H9 (cell line): ENCODE measurements at regions not wholly inside any gene's neighbourhood (a gene's known extent, or its start where the extent isn't known, plus 50 kb on each side); places are given as distances from the start of the nearest gene placed in this dataset.

Experiments used
- DNase-seq: peaks from one replicate; pipeline ENCODE4 v3.0.0-alpha.2; 2017
- H2AFZ ChIP-seq: one replicate; pipeline ENCODE4 v1.6.1; 2013; ENCODE audit warnings: mild to moderate bottlenecking, low read length, control low read depth, moderate library complexity
- H2AK5ac ChIP-seq: 2 replicates; pipeline ENCODE4 v1.6.1; 2013; ENCODE audit warnings: low read length, control low read depth, mixed read lengths; ENCODE audit not compliant: insufficient read length
- H2BK120ac ChIP-seq: one replicate; pipeline ENCODE4 v1.6.1; 2013; ENCODE audit warnings: low read depth, mild to moderate bottlenecking, low read length, control low read depth, inconsistent platforms; ENCODE audit not compliant: poor library complexity, severe bottlenecking
- H2BK12ac ChIP-seq: 2 replicates; pipeline ENCODE4 v1.6.1; 2013; ENCODE audit warnings: low read length, control low read depth, mixed read lengths, low read depth; ENCODE audit not compliant: insufficient read length
- H2BK15ac ChIP-seq: 2 replicates; pipeline ENCODE4 v1.6.1; 2013; ENCODE audit warnings: low read depth, low read length, control low read depth
- H2BK20ac ChIP-seq: one replicate; pipeline ENCODE4 v1.6.1; 2013; ENCODE audit warnings: low read depth, mild to moderate bottlenecking, low read length, control low read depth, inconsistent platforms; ENCODE audit not compliant: poor library complexity, severe bottlenecking
- H2BK5ac ChIP-seq: 2 replicates; pipeline ENCODE4 v1.6.1; 2013; ENCODE audit warnings: low read length, control low read depth, mixed read lengths; ENCODE audit not compliant: insufficient read length
- H3K14ac ChIP-seq: 2 replicates; pipeline ENCODE4 v1.6.1; 2013; ENCODE audit warnings: low read length, control low read depth; ENCODE audit not compliant: insufficient read depth
- H3K18ac ChIP-seq: 2 replicates; pipeline ENCODE4 v1.6.1; 2013; ENCODE audit warnings: low read depth, mild to moderate bottlenecking, mixed read lengths, low read length, control low read depth; ENCODE audit not compliant: insufficient read length
- H3K23ac ChIP-seq: 2 replicates; pipeline ENCODE4 v1.6.1; 2013; ENCODE audit warnings: low read length, control low read depth, mixed read lengths, low read depth; ENCODE audit not compliant: insufficient read length
- H3K23me2 ChIP-seq: 2 replicates; pipeline ENCODE4 v1.6.1; 2013; ENCODE audit warnings: low read depth, mild to moderate bottlenecking, mixed read lengths, low read length, control low read depth; ENCODE audit not compliant: insufficient read length, poor library complexity, severe bottlenecking
- H3K27ac ChIP-seq: 2 replicates; pipeline ENCODE4 v1.5.1; 2013; ENCODE audit warnings: low read length, control low read depth, mixed read lengths, low read depth; ENCODE audit not compliant: insufficient read length
- H3K27me3 ChIP-seq: 2 replicates; pipeline ENCODE4 v1.6.1; 2013; ENCODE audit warnings: low read length, control low read depth, inconsistent platforms; ENCODE audit not compliant: insufficient read depth
- H3K4ac ChIP-seq: 2 replicates; pipeline ENCODE4 v1.6.1; 2013; ENCODE audit warnings: low read depth, mild to moderate bottlenecking, control low read depth, inconsistent platforms, low read length, moderate library complexity
- H3K4me1 ChIP-seq: 2 replicates; pipeline ENCODE4 v1.6.1; 2013; ENCODE audit warnings: low read length, control low read depth, inconsistent platforms; ENCODE audit not compliant: insufficient read depth
- H3K4me2 ChIP-seq: 2 replicates; pipeline ENCODE4 v1.6.1; 2013; ENCODE audit warnings: low read length, control low read depth, mixed read lengths; ENCODE audit not compliant: insufficient read length, insufficient read depth
- H3K56ac ChIP-seq: 2 replicates; pipeline ENCODE4 v1.6.1; 2013; ENCODE audit warnings: low read depth, mild to moderate bottlenecking, mixed read lengths, low read length, control low read depth; ENCODE audit not compliant: insufficient read length
- H3K79me1 ChIP-seq: 2 replicates; pipeline ENCODE4 v1.6.1; 2013; ENCODE audit warnings: low read depth, mild to moderate bottlenecking, moderate library complexity, low read length, control low read depth, inconsistent platforms; ENCODE audit not compliant: insufficient read depth, poor library complexity, severe bottlenecking
- H3K79me2 ChIP-seq: 2 replicates; pipeline ENCODE4 v1.6.1; 2013; ENCODE audit warnings: low read length, control low read depth, inconsistent platforms; ENCODE audit not compliant: insufficient read depth
- H3K9ac ChIP-seq: 2 replicates; pipeline ENCODE4 v1.6.1; 2013; ENCODE audit warnings: low read length, control low read depth, mixed read lengths; ENCODE audit not compliant: insufficient read length; ENCODE audit errors: extremely low read depth
- H3K9me3 ChIP-seq: one replicate; pipeline ENCODE4 v1.6.1; 2013; ENCODE audit warnings: low read depth, low read length, inconsistent platforms; ENCODE audit not compliant: control insufficient read depth
- H3T11ph ChIP-seq: one replicate; pipeline ENCODE4 v1.6.1; 2013; ENCODE audit warnings: mild to moderate bottlenecking, low read length, control low read depth, inconsistent platforms
- H4K20me1 ChIP-seq: one replicate; pipeline ENCODE4 v1.6.1; 2013; ENCODE audit not compliant: control insufficient read depth, insufficient read length, insufficient read depth
- H4K5ac ChIP-seq: 2 replicates; pipeline ENCODE4 v1.6.1; 2013; ENCODE audit warnings: low read depth, mild to moderate bottlenecking, mixed read lengths, low read length, control low read depth; ENCODE audit not compliant: insufficient read length
- H4K8ac ChIP-seq: replicated peaks from 2 replicates; pipeline ENCODE4 v1.6.1; 2013; ENCODE audit warnings: low read length, control low read depth, mixed read lengths, low read depth; ENCODE audit not compliant: insufficient read length
- H4K91ac ChIP-seq: 2 replicates; pipeline ENCODE4 v1.6.1; 2013; ENCODE audit warnings: low read depth, mild to moderate bottlenecking, moderate library complexity, mixed read lengths, low read length, control low read depth; ENCODE audit not compliant: insufficient read length
- H3K27ac Mint-ChIP-seq, 3 experiments: 2 replicates in 2 of 3; 3 replicates in 1 of 3; pipeline ENCODE4 v1.8.0; 2020 to 2021; ENCODE audit warnings: mixed read lengths in 3 of 3, mild to moderate bottlenecking in 1 of 3, moderate library complexity in 1 of 3
- H3K27me3 Mint-ChIP-seq: 2 replicates; pipeline ENCODE4 v1.8.0; 2021; ENCODE audit warnings: low read depth, mild to moderate bottlenecking, moderate library complexity, mixed read lengths
- H3K36me3 Mint-ChIP-seq, 3 experiments: 2 replicates in 2 of 3; 3 replicates in 1 of 3; pipeline ENCODE4 v1.8.0; 2020 to 2021; ENCODE audit warnings: low read depth in 3 of 3, mixed read lengths in 3 of 3; ENCODE audit not compliant: insufficient read depth in 1 of 3
- H3K4me1 Mint-ChIP-seq, 2 experiments: 2 replicates each; pipeline ENCODE4 v1.8.0; 2020; ENCODE audit warnings: mixed read lengths in 2 of 2
- H3K4me3 Mint-ChIP-seq, 2 experiments: 2 replicates in 1 of 2; 3 replicates in 1 of 2; pipeline ENCODE4 v1.8.0; 2020 to 2021; ENCODE audit warnings: mild to moderate bottlenecking in 2 of 2, mixed read lengths in 2 of 2, moderate library complexity in 1 of 2
- H3K9me3 Mint-ChIP-seq, 2 experiments: 2 replicates in 1 of 2; 3 replicates in 1 of 2; pipeline ENCODE4 v1.8.0; 2020; ENCODE audit warnings: mild to moderate bottlenecking in 2 of 2, mixed read lengths in 2 of 2, moderate library complexity in 1 of 2
- WGBS: extraction: QIAGEN DNeasy Blood & Tissue Kit; methylation state at CpG from one replicate; pipeline ENCODE4 v1.1.7; 2013; ENCODE audit warnings: missing lambda C conversion rate, low lambda C conversion rate, mixed read lengths; ENCODE audit not compliant: insufficient read length; ENCODE audit errors: extremely low coverage; 5-methylcytosine and 5-hydroxymethylcytosine counted together
- TF ChIP-seq, protein P1 (sequence below): fragments of 200-600 bp; sonication (generic); conservative IDR thresholded peaks from 3 replicates; pipeline ENCODE4 v1.8.0; 2021; ENCODE audit warnings: antibody characterized with exemption, mild to moderate bottlenecking

DNA sequence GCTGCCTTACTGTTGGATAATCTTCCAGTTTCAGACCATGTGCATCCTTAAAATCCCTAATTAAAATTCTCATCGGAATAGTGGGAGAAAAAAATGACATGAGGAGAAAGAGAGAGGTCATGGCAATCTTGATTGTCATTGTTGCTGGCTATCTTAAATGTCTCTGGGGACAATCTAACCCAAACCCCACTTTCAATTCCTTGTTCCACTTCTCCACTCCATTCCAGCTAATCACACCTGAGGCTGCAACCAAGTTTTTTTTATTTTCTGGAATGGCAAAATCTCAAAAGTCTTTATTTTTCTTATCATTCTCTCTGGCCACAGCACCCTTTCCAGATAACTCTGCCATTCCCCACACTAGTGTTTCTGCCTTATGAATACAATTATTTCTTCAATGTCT is 171.9 kb upstream of the RASA1 start:
- H2AK5ac ChIP-seq, result no peak overlapping the region
- H3K18ac ChIP-seq, result no peak overlapping the region
- H3K4me3 Mint-ChIP-seq, result no peak overlapping the region
- H4K8ac ChIP-seq, result no peak overlapping the region
- no peaks in the 10 kb centered on the region for H3K79me2 ChIP-seq
- no peak overlapping the region for H2BK12ac ChIP-seq
- WGBS, result no CpG with 5 or more reads among the region's 1 CpG
- no peak overlapping the region for H3K4me2 ChIP-seq
- no peak overlapping the region for H3K9ac ChIP-seq
- H2AFZ ChIP-seq, result no peak overlapping the region
- no peaks in the 10 kb centered on the region for H3K36me3 Mint-ChIP-seq
- H2BK15ac ChIP-seq, result no peak overlapping the region
- no peak overlapping the region for H3K14ac ChIP-seq
- H3K23ac ChIP-seq, result no peak overlapping the region
- no peak overlapping the region for H3K27ac ChIP-seq
- H3K9me3 Mint-ChIP-seq, result no peaks in the 10 kb centered on the region
- TF ChIP-seq, protein P1, sequence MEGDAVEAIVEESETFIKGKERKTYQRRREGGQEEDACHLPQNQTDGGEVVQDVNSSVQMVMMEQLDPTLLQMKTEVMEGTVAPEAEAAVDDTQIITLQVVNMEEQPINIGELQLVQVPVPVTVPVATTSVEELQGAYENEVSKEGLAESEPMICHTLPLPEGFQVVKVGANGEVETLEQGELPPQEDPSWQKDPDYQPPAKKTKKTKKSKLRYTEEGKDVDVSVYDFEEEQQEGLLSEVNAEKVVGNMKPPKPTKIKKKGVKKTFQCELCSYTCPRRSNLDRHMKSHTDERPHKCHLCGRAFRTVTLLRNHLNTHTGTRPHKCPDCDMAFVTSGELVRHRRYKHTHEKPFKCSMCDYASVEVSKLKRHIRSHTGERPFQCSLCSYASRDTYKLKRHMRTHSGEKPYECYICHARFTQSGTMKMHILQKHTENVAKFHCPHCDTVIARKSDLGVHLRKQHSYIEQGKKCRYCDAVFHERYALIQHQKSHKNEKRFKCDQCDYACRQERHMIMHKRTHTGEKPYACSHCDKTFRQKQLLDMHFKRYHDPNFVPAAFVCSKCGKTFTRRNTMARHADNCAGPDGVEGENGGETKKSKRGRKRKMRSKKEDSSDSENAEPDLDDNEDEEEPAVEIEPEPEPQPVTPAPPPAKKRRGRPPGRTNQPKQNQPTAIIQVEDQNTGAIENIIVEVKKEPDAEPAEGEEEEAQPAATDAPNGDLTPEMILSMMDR, result no peak
- no peak overlapping the region for H3K56ac ChIP-seq
- DNase-seq, result no peak
- H4K5ac ChIP-seq, result no peak overlapping the region
- no peaks in the 10 kb centered on the region for H3K79me1 ChIP-seq
- H3K27me3 Mint-ChIP-seq, result no peaks in the 10 kb centered on the region
- no peaks in the 10 kb centered on the region for H3K4me1 ChIP-seq
- H3K23me2 ChIP-seq, result no peaks in the 10 kb centered on the region
- H3K27ac Mint-ChIP-seq, result no peak overlapping the region
- H2BK20ac ChIP-seq, result no peak overlapping the region
- H4K91ac ChIP-seq, result no peak overlapping the region
- no peaks in the 10 kb centered on the region for H3K4me1 Mint-ChIP-seq
- H3K4ac ChIP-seq, result no peak overlapping the region
- no peaks in the 10 kb centered on the region for H3K9me3 ChIP-seq
- H2BK120ac ChIP-seq, result no peak overlapping the region
- H3K27me3 ChIP-seq, result no peaks in the 10 kb centered on the region
- H3T11ph ChIP-seq, result no peak overlapping the region
- no peak overlapping the region for H2BK5ac ChIP-seq
- no peaks in the 10 kb centered on the region for H4K20me1 ChIP-seq
